HEK293T (cell line): ENCODE measurements at regions not wholly inside any gene's neighbourhood (a gene's known extent, or its start where the extent isn't known, plus 50 kb on each side); places are given as distances from the start of the nearest gene placed in this dataset.

Source experiments
- BHLHE40 ChIP-seq: fragments of 450-650 bp; IDR thresholded peaks from 2 replicates; pipeline ENCODE4 v1.6.1; 2016; ENCODE audit warnings: mild to moderate bottlenecking, moderate library complexity, borderline replicate concordance
- ELF4 ChIP-seq: fragments of 450-650 bp; IDR thresholded peaks from 2 replicates; pipeline ENCODE4 v1.6.1; 2017; ENCODE audit warnings: antibody characterized with exemption

GRCh38 chr15:47434596-47434995 is 282.7 kb upstream of the SEMA6D start:
- no peak for TF ChIP-seq BHLHE40
- TF ChIP-seq ELF4, result no peak
